Thoracic aorta (tissue), 2 donors: ENCODE measurements at regions not wholly inside any gene's neighbourhood (a gene's known extent, or its start where the extent isn't known, plus 50 kb on each side); places are given as distances from the start of the nearest gene placed in this dataset.

Experiments used
- ATAC-seq: fragments of 150-250 bp; one replicate; pipeline ENCODE4 v1.8.0; 2017; ENCODE audit warnings: low read depth; ENCODE audit not compliant: insufficient number of reproducible peaks, low FRiP score
- DNase-seq: peaks from one replicate; pipeline ENCODE4 v3.0.0-alpha.2; 2020; ENCODE audit warnings: low spot score
- H3K27ac ChIP-seq, 2 donors: fragments of 200-600 bp; sonication (generic); 1 replicate in 1 of 2; 2 replicates in 1 of 2; pipeline ENCODE4 v1.5.1; 2016; ENCODE audit warnings: mild to moderate bottlenecking in 2 of 2, moderate library complexity in 2 of 2
- H3K27me3 ChIP-seq: fragments of 200-600 bp; sonication (generic); replicated peaks from 2 replicates; pipeline ENCODE4 v1.6.0; 2016; ENCODE audit warnings: mild to moderate bottlenecking; ENCODE audit not compliant: insufficient read depth
- H3K36me3 ChIP-seq: fragments of 200-600 bp; sonication (generic); one replicate; pipeline ENCODE4 v1.5.1; 2016
- H3K4me1 ChIP-seq, 2 donors: fragments of 200-600 bp; sonication (generic); 1 replicate in 1 of 2; 2 replicates in 1 of 2; pipeline versions ENCODE4 v1.5.1 to v1.6.0; 2016; ENCODE audit warnings: low read depth in 2 of 2, mild to moderate bottlenecking in 1 of 2; ENCODE audit not compliant: control insufficient read depth in 1 of 2
- H3K4me3 ChIP-seq: fragments of 200-600 bp; sonication (generic); 2 replicates; pipeline ENCODE4 v1.5.1; 2016; ENCODE audit warnings: mild to moderate bottlenecking
- H3K9me3 ChIP-seq: fragments of 200-600 bp; sonication (generic); 2 replicates; pipeline ENCODE4 v1.5.1; 2016
- CTCF ChIP-seq: fragments of 200-600 bp; sonication (generic); IDR thresholded peaks from one replicate; pipeline ENCODE4 v1.5.1; 2019; ENCODE audit warnings: antibody characterized with exemption

GRCh38 chr17:74082886-74083285 lies 120.6 kb upstream of the RPL38 start:
- peaks cover 3% of the 10 kb centered on the region for H3K27me3 ChIP-seq
- H3K36me3 ChIP-seq, result no peaks in the 10 kb centered on the region
- TF ChIP-seq CTCF, result no peak
- H3K4me3 ChIP-seq, result no peak overlapping the region
- no peak for ATAC-seq
- no peak overlapping the region for H3K27ac ChIP-seq
- H3K9me3 ChIP-seq, result no peaks in the 10 kb centered on the region
- DNase-seq, result no peak
- no peaks in the 10 kb centered on the region for H3K4me1 ChIP-seq

GRCh38 chr17:74083321-74083720 lies 120.2 kb upstream of the RPL38 start:
- DNase-seq, result no peak
- ATAC-seq, result no peak
- no peaks in the 10 kb centered on the region for H3K4me1 ChIP-seq
- no peaks in the 10 kb centered on the region for H3K9me3 ChIP-seq
- no peak overlapping the region for H3K4me3 ChIP-seq
- H3K27ac ChIP-seq, result no peak overlapping the region
- TF ChIP-seq CTCF, result no peak
- H3K36me3 ChIP-seq, result no peaks in the 10 kb centered on the region
- peaks cover 3% of the 10 kb centered on the region for H3K27me3 ChIP-seq

GRCh38 chr17:74085434-74085833 lies 118.0 kb upstream of the RPL38 start:
- ATAC-seq (no peak), DNase-seq (no peak)
- Histone ChIP-seq H3K4me3 (no peak overlapping the region), H3K27me3 (peaks cover 3% of the 10 kb centered on the region), H3K4me1 (no peaks in the 10 kb centered on the region), H3K36me3 (no peaks in the 10 kb centered on the region), H3K9me3 (no peaks in the 10 kb centered on the region), H3K27ac (no peak overlapping the region)
- no peak for TF ChIP-seq CTCF

- Histone ChIP-seq H3K4me3 (no peak overlapping the region), H3K4me1 (no peaks in the 10 kb centered on the region), H3K27me3 (peaks cover 3% of the 10 kb centered on the region), H3K36me3 (no peaks in the 10 kb centered on the region), H3K9me3 (no peaks in the 10 kb centered on the region), H3K27ac (no peak overlapping the region)
- no peak for TF ChIP-seq CTCF
- DNase-seq (no peak), ATAC-seq (no peak)
Observed at GRCh38 chr17:74087002-74087585, 116.4 kb upstream of the RPL38 start.

DNA sequence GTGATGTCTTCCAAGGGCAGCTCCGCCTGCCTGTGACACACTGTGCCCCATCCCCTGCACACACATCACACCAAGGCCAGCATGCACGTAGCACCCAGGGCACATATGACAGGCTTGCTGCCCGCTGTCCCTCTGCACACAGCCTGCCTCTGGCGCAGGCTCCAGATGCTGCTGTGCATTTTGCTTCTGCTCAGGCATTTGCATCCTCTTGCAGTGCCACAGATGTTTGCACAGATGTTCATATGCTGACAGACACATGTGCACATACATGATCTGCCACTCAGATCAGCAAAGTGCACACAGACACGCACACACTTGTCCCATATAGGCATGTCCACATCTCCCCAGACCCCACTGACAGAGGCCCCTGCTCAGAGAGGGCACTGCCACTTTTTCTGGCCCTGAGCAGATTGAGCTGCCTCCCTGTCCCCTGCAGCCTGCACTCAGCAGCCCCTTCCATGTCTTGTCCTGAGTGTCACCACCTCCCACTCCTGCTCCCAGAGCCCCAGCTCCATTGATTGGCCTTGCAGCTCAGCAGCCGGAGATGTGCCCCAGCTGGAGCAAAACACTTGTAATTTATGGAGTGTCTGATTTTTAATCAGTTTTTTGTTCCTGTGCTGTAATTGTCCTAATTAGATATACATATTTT lies 115.1 kb upstream of the RPL38 start:
- no peak overlapping the region for H3K27ac ChIP-seq
- no peaks in the 10 kb centered on the region for H3K27me3 ChIP-seq
- H3K36me3 ChIP-seq, result no peaks in the 10 kb centered on the region
- H3K4me3 ChIP-seq, result no peak overlapping the region
- DNase-seq, result no peak
- H3K4me1 ChIP-seq, result no peaks in the 10 kb centered on the region
- H3K9me3 ChIP-seq, result no peaks in the 10 kb centered on the region
- TF ChIP-seq CTCF, result no peak
- no peak for ATAC-seq
